IPS-15b (cell line): ENCODE measurements at regions not wholly inside any gene's neighbourhood (a gene's known extent, or its start where the extent isn't known, plus 50 kb on each side); places are given as distances from the start of the nearest gene placed in this dataset.

Experiments used
- H3K27me3 ChIP-seq: one replicate; pipeline ENCODE4 v1.6.1; 2013; ENCODE audit warnings: low read length; ENCODE audit not compliant: control insufficient read depth, insufficient read depth
- H3K36me3 ChIP-seq: one replicate; pipeline ENCODE4 v1.6.1; 2013; ENCODE audit warnings: low read length; ENCODE audit not compliant: control insufficient read depth, insufficient read depth
- H3K4me1 ChIP-seq: one replicate; pipeline ENCODE4 v1.6.1; 2013; ENCODE audit warnings: mild to moderate bottlenecking, low read length; ENCODE audit not compliant: control insufficient read depth, insufficient read depth
- H3K4me3 ChIP-seq: one replicate; pipeline ENCODE4 v1.5.1; 2013; ENCODE audit warnings: low read depth, low read length
- H3K9ac ChIP-seq: one replicate; pipeline ENCODE4 v1.6.1; 2013; ENCODE audit warnings: low read depth, mild to moderate bottlenecking, low read length
- H3K9me3 ChIP-seq: one replicate; pipeline ENCODE4 v1.6.1; 2013; ENCODE audit warnings: mild to moderate bottlenecking, low read length; ENCODE audit not compliant: control insufficient read depth, insufficient read depth

DNA sequence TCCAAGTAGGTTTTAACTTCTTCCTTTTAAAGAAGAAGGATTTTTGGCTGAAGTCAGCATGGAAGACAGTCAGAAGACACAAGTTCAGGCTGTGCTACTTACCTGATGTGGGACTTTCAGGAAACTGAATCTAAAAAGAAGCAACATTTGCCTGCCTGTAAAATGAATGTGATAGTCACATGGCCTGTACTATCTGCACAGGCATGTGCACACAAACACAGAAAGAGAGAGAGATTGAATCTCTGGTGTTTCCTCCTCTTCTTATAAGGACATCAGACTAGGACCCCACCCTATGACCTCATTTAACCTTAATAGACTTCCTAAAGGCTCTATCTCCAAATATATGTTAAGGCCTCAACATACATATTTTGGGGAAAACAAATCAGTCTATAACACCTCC lies 542.9 kb downstream of the PLPP3 start:
- Histone ChIP-seq H3K4me3 (no peak overlapping the region), H3K36me3 (no peaks in the 10 kb centered on the region), H3K9ac (no peak overlapping the region), H3K9me3 (no peaks in the 10 kb centered on the region), H3K27me3 (no peaks in the 10 kb centered on the region), H3K4me1 (no peaks in the 10 kb centered on the region)

DNA sequence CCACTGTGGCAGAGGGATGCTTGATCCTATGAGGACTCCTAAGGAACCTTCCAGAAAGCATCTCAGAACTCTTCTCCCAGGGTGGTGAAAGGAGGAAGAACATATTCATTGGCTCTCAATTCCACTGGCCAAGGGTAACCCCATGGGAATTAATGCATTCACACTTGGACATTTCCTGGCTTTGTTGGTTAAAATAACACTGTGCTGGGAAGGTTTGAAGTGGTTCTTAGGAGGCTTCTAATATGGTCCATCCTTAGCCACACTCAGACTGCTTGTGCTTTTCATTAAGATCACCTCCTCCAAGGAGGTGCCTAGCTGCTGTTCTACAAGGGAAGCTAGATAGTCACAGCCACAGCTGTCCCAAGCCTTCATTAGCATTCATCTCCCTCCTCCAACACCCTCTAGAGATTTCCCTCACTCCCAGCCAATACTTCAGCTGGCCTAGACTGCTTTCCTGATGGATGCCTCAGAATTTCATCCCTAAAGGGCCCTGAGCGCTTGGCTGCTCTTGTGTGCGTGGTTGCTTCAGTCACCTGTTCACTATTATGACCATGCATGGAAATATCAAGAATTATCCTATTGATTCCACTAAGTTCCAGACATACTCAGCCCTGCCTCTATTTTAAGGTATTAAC lies 544.4 kb downstream of the PLPP3 start:
- H3K4me3 ChIP-seq = no peak overlapping the region
- no peaks in the 10 kb centered on the region for H3K27me3 ChIP-seq
- no peaks in the 10 kb centered on the region for H3K4me1 ChIP-seq
- no peak overlapping the region for H3K9ac ChIP-seq
- no peaks in the 10 kb centered on the region for H3K36me3 ChIP-seq
- no peaks in the 10 kb centered on the region for H3K9me3 ChIP-seq

- Histone ChIP-seq H3K36me3 (no peaks in the 10 kb centered on the region), H3K9me3 (no peaks in the 10 kb centered on the region), H3K4me3 (no peak overlapping the region), H3K4me1 (no peaks in the 10 kb centered on the region), H3K9ac (no peak overlapping the region), H3K27me3 (no peaks in the 10 kb centered on the region)
These were observed 545.1 kb downstream of the PLPP3 start for GRCh38 chr1:56034222-56034621.

DNA sequence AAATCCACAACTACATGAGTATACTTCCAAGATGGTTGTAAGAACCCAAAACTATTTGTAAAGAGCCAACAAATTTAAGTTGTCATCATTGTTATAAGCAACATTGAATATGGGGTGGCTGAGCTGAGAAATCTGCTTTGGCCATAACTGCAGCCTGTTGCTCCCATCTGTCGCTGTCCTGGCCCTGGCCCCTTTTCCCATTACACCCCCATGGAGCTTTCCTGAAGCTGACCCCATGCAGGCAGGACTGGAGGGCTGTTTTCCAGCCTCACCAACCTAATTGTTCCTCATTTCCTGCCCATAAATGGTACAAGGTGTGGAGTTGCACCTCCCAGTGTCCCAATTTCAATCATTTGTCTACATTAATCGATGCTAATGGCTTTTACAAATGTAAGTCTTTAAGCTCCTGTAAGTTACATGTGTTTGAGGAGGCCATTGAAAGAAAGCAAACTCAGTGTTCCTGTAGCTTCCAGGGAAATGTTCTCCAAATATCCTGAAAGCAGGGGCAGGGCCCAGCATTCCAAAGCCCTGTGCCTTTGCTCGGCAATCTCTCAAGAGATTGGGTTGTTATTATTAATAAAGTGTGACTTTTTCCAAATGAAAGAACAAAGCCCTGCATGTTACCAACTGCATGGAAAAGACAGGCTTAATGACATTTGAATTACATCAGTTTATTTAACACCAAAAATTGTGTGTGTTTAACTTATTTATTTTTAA lies 545.9 kb downstream of the PLPP3 start:
- Histone ChIP-seq H3K4me3 (no peak overlapping the region), H3K36me3 (no peaks in the 10 kb centered on the region), H3K9me3 (no peaks in the 10 kb centered on the region), H3K27me3 (no peaks in the 10 kb centered on the region), H3K4me1 (no peaks in the 10 kb centered on the region), H3K9ac (no peak overlapping the region)

DNA sequence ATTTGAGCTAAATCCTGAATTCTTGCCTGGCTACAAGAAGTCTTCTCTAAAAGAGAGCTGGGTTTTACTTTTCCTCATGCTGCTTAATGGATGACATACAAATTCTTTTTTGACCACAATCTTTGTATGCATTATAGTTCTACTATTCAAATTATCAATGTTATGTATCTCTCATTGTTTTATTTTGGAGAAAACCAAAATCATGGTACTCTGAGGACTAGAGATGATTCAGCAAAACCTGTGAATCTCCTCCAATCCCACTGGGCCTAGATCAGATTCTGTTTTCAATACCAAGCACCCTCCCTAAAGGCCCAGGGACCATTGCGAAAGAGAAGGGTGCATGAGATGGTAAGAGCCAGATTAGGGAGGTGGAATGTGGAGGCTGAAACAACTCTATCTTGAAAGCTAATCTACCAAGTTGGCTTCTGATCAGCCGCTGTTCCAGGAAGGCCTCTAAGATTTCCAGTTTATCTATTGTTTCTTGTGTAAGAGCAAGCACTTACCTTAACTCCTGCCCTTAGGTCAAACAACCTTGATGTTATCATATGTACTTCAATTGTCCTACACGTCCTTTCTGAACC lies 547.2 kb downstream of the PLPP3 start:
- no peak overlapping the region for H3K9ac ChIP-seq
- no peaks in the 10 kb centered on the region for H3K27me3 ChIP-seq
- H3K36me3 ChIP-seq = no peaks in the 10 kb centered on the region
- H3K9me3 ChIP-seq = no peaks in the 10 kb centered on the region
- no peak overlapping the region for H3K4me3 ChIP-seq
- H3K4me1 ChIP-seq = no peaks in the 10 kb centered on the region

DNA sequence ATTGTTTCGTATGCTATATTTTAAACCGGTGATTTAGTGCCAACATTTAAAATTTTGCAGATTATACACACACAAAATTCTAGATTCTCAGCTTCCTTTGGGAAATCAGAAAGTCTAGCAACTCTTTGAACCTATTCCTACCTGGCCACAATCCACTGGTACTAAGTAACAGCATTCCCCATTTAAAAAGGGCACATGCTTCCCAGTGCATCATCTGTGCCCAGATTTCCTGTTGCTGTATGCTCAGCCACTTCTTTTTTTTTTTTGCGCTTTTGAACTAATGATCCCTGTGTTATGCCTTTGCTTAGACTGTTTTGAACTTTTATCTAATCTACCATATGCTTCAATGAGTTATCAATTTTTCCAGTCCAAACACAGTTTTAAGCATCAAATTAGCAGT lies 548.4 kb downstream of the PLPP3 start:
- Histone ChIP-seq H3K36me3 (no peaks in the 10 kb centered on the region), H3K27me3 (no peaks in the 10 kb centered on the region), H3K9me3 (no peaks in the 10 kb centered on the region), H3K4me1 (no peaks in the 10 kb centered on the region), H3K4me3 (no peak overlapping the region), H3K9ac (no peak overlapping the region)

GRCh38 chr1:56029319-56030003 lies 549.9 kb downstream of the PLPP3 start:
- no peak overlapping the region for H3K9ac ChIP-seq
- no peaks in the 10 kb centered on the region for H3K36me3 ChIP-seq
- H3K4me1 ChIP-seq = no peaks in the 10 kb centered on the region
- H3K27me3 ChIP-seq = no peaks in the 10 kb centered on the region
- H3K4me3 ChIP-seq = no peak overlapping the region
- H3K9me3 ChIP-seq = no peaks in the 10 kb centered on the region

DNA sequence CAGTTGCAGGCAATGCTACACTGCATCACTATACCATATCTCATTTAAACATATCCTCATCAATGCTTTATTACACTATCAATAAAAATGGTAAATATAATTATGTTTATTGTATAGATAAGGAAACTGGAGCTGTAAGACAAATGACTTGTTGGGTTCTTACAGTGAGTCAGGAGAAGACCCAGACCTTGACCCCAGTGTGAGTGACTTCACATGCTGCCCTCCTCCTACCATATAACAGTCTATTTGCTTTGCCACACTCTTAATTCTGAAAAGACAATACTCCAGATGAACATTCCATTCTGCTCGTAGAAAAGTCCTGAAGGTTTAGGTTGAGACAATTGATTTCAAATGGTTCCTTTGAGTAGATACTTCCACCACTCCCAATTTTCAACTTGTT lies 550.5 kb downstream of the PLPP3 start:
- no peaks in the 10 kb centered on the region for H3K36me3 ChIP-seq
- H3K9ac ChIP-seq = no peak overlapping the region
- no peaks in the 10 kb centered on the region for H3K4me1 ChIP-seq
- no peaks in the 10 kb centered on the region for H3K27me3 ChIP-seq
- H3K4me3 ChIP-seq = no peak overlapping the region
- no peaks in the 10 kb centered on the region for H3K9me3 ChIP-seq

GRCh38 chr1:56028244-56028643 lies 551.1 kb downstream of the PLPP3 start:
- H3K4me1 ChIP-seq = no peaks in the 10 kb centered on the region
- no peak overlapping the region for H3K9ac ChIP-seq
- H3K36me3 ChIP-seq = no peaks in the 10 kb centered on the region
- H3K27me3 ChIP-seq = no peaks in the 10 kb centered on the region
- H3K9me3 ChIP-seq = no peaks in the 10 kb centered on the region
- H3K4me3 ChIP-seq = no peak overlapping the region

- Histone ChIP-seq H3K4me1 (no peaks in the 10 kb centered on the region), H3K4me3 (no peak overlapping the region)
These were observed 553.4 kb downstream of the PLPP3 start for GRCh38 chr1:56025942-56026341.

DNA sequence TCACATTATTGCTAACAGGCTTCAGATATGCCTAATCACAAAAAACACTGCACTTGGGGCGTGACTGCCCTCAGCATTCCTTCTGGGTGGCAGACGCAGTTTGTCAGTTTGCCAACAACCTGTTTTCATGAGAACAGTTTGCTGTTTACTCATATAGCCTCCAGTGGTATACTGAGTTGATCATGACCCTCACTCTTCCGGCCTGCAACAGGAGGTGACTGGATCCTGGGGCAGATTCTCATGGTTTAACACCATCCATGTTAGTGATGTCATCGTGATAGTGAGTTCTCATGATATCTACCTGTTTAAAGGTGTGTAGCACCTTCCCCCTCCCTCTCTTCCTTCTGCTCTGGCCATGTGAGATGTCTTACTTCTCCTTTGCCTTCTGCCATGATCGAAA lies 555.2 kb downstream of the PLPP3 start:
- no peaks in the 10 kb centered on the region for H3K4me1 ChIP-seq
- no peaks in the 10 kb centered on the region for H3K36me3 ChIP-seq
- no peak overlapping the region for H3K9ac ChIP-seq
- no peak overlapping the region for H3K4me3 ChIP-seq
- no peaks in the 10 kb centered on the region for H3K9me3 ChIP-seq
- H3K27me3 ChIP-seq = no peaks in the 10 kb centered on the region

More at GRCh38 chr1:56025942-56026341, 553.4 kb downstream of the PLPP3 start:
- Histone ChIP-seq H3K27me3 (no peaks in the 10 kb centered on the region), H3K9ac (no peak overlapping the region), H3K36me3 (no peaks in the 10 kb centered on the region), H3K9me3 (no peaks in the 10 kb centered on the region)

DNA sequence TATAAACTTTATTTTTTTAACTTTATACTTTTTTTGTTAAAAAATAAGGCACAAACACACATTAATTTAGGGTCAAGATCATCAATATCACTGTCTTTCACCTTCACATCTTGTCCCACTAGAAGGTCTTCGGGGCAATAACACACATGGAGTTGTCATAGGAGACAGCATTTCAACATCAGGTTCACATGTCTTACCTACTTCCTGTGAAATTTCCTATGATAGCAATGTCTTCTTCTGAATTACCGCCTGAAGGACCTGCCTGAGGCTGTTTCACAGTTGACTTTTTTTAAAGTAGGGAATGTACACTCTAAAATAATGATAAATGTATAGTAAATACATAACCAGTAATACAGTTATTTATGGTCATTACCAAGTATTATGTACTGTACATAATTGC lies 559.4 kb downstream of the PLPP3 start:
- no peak overlapping the region for H3K9ac ChIP-seq
- H3K9me3 ChIP-seq = no peaks in the 10 kb centered on the region
- no peak overlapping the region for H3K4me3 ChIP-seq
- H3K27me3 ChIP-seq = no peaks in the 10 kb centered on the region
- H3K36me3 ChIP-seq = no peaks in the 10 kb centered on the region
- no peaks in the 10 kb centered on the region for H3K4me1 ChIP-seq
